ENCODE measurements at regions not wholly inside any gene's neighbourhood (a gene's known extent, or its start where the extent isn't known, plus 50 kb on each side); places are given as distances from the start of the nearest gene placed in this dataset.

GRCh38 chr2:39491653-39492052 lies 54.6 kb upstream of the MAP4K3 start:
- Histone ChIP-seq H3K4me1 (ENCODE audit: insufficient read depth, low read length) (no peaks in the 10 kb centered on the region), H4K20me1 (ENCODE audit: insufficient read depth, low read length) (no peaks in the 10 kb centered on the region), H3K36me3 (ENCODE audit: insufficient read depth, low read length) (no peaks in the 10 kb centered on the region), H3K27me3 (ENCODE audit: insufficient read depth, low read length, poor library complexity) (no peaks in the 10 kb centered on the region), H3K9me3 (ENCODE audit: insufficient read depth, low read length, severe bottlenecking) (no peaks in the 10 kb centered on the region), H3K9ac (ENCODE audit: low read depth, low read length) (no peak overlapping the region), H2AFZ (ENCODE audit: low read depth, low read length) (no peak overlapping the region), H3K4me3 (ENCODE audit: low read depth in 1 of 2, low read length in 2 of 2) (no peak overlapping the region), H3K79me2 (ENCODE audit: insufficient read depth, low read length) (no peaks in the 10 kb centered on the region), H3K4me2 (ENCODE audit: insufficient read depth, low read length) (no peak overlapping the region), H3K27ac (ENCODE audit: low read length) (no peak overlapping the region)
- TF ChIP-seq CTCF (IDR thresholded peaks at IDR 0.05; ENCODE audit: borderline replicate concordance, extremely low read depth, low read length, poor library complexity, severe bottlenecking) (no peak), EZH2 (IDR thresholded peaks at IDR 0.05; ENCODE audit: borderline replicate concordance, low read depth, low read length, severe bottlenecking) (no peak)
- no peak for DNase-seq
- no peak for ATAC-seq (ENCODE audit: insufficient read depth, low read depth)

DNA sequence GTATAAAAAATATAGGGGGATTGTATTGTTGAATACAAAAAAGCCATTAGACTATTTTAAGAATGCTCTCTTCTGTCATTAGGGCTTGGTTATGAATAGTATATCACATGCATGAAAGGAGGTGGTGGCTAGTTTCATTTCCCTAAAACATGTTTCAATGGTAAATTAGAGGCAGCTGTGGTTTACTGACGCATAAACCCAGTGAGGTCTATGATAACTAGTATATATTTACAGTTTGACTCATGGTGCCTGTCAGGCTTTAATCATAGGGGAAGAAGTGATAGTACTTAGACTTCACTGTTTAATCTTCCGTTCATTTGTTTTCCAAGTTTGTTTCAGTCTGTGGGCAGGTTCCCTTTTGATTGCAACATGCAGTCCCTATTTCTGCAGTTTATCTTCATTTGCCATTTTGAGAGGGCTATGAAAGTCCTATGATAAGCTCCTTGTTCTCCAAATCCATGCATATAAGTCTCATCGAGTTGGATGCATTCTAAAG lies 55.1 kb upstream of the MAP4K3 start:
- no peaks in the 10 kb centered on the region for H3K27me3 ChIP-seq (ENCODE audit: insufficient read depth, low read length, poor library complexity)
- no peak overlapping the region for H2AFZ ChIP-seq (ENCODE audit: low read depth, low read length)
- ATAC-seq (ENCODE audit: insufficient read depth, low read depth) (no peak), DNase-seq (no peak)
- H3K79me2 ChIP-seq (ENCODE audit: insufficient read depth, low read length) = no peaks in the 10 kb centered on the region
- H3K4me3 ChIP-seq (ENCODE audit: low read depth in 1 of 2, low read length in 2 of 2) = no peak overlapping the region
- no peak for TF ChIP-seq CTCF (IDR thresholded peaks at IDR 0.05; ENCODE audit: borderline replicate concordance, extremely low read depth, low read length, poor library complexity, severe bottlenecking)
- no peaks in the 10 kb centered on the region for H3K9me3 ChIP-seq (ENCODE audit: insufficient read depth, low read length, severe bottlenecking)
- H4K20me1 ChIP-seq (ENCODE audit: insufficient read depth, low read length) = no peaks in the 10 kb centered on the region
- no peak overlapping the region for H3K9ac ChIP-seq (ENCODE audit: low read depth, low read length)
- H3K27ac ChIP-seq (ENCODE audit: low read length) = no peak overlapping the region
- no peaks in the 10 kb centered on the region for H3K4me1 ChIP-seq (ENCODE audit: insufficient read depth, low read length)
- no peak overlapping the region for H3K4me2 ChIP-seq (ENCODE audit: insufficient read depth, low read length)
- H3K36me3 ChIP-seq (ENCODE audit: insufficient read depth, low read length) = no peaks in the 10 kb centered on the region

GRCh38 chr2:39492716-39493115 lies 55.6 kb upstream of the MAP4K3 start:
- H3K4me2 ChIP-seq (ENCODE audit: insufficient read depth, low read length) = no peak overlapping the region

More at GRCh38 chr2:39492716-39493115, 55.6 kb upstream of the MAP4K3 start:
- H3K27me3 ChIP-seq (ENCODE audit: insufficient read depth, low read length, poor library complexity) = no peaks in the 10 kb centered on the region
- H3K36me3 ChIP-seq (ENCODE audit: insufficient read depth, low read length) = no peaks in the 10 kb centered on the region
- H3K4me3 ChIP-seq (ENCODE audit: low read depth in 1 of 2, low read length in 2 of 2) = no peak overlapping the region
- H3K79me2 ChIP-seq (ENCODE audit: insufficient read depth, low read length) = no peaks in the 10 kb centered on the region
- H3K27ac ChIP-seq (ENCODE audit: low read length) = no peak overlapping the region
- no peak overlapping the region for H3K9ac ChIP-seq (ENCODE audit: low read depth, low read length)
- TF ChIP-seq EZH2 (IDR thresholded peaks at IDR 0.05; ENCODE audit: borderline replicate concordance, low read depth, low read length, severe bottlenecking) (no peak), CTCF (IDR thresholded peaks at IDR 0.05; ENCODE audit: borderline replicate concordance, extremely low read depth, low read length, poor library complexity, severe bottlenecking) (no peak)
- DNase-seq = no peak
- H3K9me3 ChIP-seq (ENCODE audit: insufficient read depth, low read length, severe bottlenecking) = no peaks in the 10 kb centered on the region
- no peak for ATAC-seq (ENCODE audit: insufficient read depth, low read depth)
- no peak overlapping the region for H2AFZ ChIP-seq (ENCODE audit: low read depth, low read length)
- H3K4me1 ChIP-seq (ENCODE audit: insufficient read depth, low read length) = no peaks in the 10 kb centered on the region
- no peaks in the 10 kb centered on the region for H4K20me1 ChIP-seq (ENCODE audit: insufficient read depth, low read length)

All from DND-41 (cell line).